ENCODE measurements at regions not wholly inside any gene's neighbourhood (a gene's known extent, or its start where the extent isn't known, plus 50 kb on each side); places are given as distances from the start of the nearest gene placed in this dataset.
"Not testable (repeated sequence)": the region's sequence is repeated elsewhere in the genome, so short reads cannot be mapped to it uniquely, and the experiment has no call there.

DNA sequence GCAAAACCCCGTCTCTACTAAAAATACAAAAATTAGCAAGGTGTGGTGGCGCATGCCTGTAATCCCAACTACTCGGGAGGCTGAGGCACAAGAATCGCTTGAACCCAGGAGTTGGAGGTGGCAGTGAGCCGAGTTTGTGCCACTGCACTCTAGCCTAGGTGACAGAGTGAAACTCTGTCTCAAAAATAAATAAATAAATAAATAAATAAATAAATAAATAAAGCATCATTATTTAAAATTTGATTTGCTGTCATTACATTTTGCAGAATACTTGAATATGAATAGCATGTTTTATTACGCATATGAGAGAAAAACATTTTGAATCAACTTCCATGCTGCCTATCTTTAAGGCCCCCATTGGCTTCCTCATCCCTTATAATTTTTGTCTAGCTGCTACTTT lies 53.4 kb upstream of the MED14 start:
- DNase-seq (ENCODE audit: low read depth in 2 of 2) = not testable (repeated sequence)

DNA sequence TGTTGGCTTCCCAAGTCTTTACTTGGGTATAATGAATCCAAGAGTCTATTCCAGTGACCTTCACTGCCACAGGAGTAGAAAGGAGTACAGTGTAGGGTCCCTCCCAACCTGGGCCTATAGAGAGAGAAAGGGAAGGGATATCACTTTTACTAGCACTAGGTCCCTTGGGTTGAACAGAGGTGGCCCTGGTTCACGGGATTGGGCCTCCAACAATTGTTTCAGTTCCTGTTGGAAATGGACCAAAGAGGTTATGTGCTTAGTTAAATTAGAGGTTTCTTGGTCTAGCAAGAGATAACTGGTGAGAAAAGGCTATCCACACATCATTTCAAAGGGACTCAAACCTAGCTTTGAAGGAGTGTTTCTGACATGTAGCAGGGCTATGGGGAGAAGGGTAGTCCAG lies 57.1 kb upstream of the MED14 start:
- no peak for DNase-seq (ENCODE audit: low read depth in 2 of 2)

DNA sequence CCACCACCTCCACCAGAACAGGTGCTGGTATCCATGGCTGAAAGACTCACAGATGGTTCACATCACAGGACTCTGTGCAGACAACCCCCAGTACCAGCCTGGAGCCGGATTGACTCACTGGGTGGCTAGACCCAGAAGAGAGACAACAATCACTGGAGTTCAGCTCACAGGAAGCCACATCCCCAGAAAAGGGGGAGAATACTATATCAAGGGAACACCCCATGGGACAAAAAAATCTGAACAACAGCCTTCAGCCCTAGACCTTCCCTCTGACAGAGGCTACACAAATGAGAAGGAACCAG lies 59.4 kb upstream of the MED14 start:
- DNase-seq (ENCODE audit: low read depth in 2 of 2) = not testable (repeated sequence)

- DNase-seq (ENCODE audit: low read depth in 2 of 2) = not testable (repeated sequence)
These were observed 64.4 kb upstream of the MED14 start for GRCh38 chrX:40799745-40800144.

DNA sequence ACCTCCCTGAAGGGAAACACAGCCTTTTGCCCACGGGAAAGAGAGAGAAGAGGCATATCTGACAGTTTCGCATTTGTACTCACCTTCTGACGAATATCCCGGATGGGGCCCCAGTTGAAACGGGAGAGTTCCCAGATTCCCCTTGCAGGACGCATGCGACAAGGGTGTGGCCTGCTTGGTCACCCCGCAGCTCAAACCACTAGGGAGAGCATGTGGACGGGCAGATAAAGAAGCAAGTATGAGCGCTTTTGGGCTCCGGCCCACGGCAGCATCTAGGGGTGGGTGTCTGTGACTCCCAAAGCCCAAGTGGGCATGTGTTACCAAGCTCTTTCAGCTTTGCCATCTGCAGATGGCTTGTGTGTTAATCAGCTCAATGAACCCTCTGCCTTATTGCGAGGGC lies 70.1 kb upstream of the MED14 start:
- DNase-seq (ENCODE audit: low read depth in 2 of 2) = no peak

DNA sequence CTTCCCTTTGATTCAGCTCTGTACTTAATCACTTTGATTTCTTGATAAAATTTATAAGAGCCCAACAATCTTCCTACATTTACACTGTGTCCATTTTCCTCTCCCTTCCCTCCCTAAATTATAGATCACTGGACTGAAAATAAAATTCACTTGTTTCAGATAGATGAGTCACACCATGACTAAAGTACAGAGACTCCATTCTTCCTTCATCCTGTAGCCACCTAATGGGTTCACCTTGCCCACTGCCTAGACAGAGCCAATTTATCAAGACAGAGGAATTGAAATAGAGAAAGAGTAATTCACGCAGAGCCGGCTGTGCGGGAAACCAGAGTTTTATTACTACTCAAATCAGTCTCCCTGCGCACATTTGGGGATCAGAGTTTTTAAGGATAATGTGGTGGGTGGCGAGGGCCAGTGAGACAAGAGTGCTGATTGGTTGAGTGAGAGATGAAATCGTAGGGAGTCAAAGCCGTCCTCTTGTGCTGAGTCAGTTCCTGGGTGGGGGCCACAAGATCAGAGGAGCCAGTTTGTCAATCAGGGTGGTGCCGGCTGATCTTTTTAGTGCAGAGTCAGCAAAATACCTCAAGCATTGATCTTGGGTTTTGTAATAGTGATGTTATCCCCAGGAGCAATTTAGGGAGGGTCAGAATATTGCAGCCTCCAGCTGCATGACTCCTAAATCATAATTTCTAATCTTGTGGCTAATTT lies 71.3 kb upstream of the MED14 start:
- no peak for DNase-seq (ENCODE audit: low read depth in 2 of 2)

DNA sequence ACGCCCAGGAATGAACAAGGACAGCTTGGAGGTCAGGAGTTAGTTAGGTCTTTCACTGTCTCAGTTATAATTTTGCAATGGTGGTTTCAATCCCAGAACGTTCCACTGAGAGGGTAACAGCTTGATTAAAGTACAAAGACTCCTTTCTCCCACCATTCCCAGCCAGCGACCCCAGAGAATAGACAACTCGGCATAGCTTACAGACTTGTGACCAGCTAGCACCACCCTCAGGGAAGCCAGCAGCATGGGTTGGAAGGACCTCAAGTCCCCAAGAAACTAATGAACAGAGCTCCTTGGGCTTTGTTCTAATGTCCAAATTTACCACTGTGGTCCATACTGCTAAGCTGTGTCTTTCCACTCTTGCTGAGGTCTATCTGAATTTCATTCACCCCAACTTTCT lies 72.0 kb upstream of the MED14 start:
- no peak for DNase-seq (ENCODE audit: low read depth in 2 of 2)

- no peak for DNase-seq (ENCODE audit: low read depth in 2 of 2)
These were observed 72.9 kb upstream of the MED14 start for GRCh38 chrX:40808203-40808602.

DNA sequence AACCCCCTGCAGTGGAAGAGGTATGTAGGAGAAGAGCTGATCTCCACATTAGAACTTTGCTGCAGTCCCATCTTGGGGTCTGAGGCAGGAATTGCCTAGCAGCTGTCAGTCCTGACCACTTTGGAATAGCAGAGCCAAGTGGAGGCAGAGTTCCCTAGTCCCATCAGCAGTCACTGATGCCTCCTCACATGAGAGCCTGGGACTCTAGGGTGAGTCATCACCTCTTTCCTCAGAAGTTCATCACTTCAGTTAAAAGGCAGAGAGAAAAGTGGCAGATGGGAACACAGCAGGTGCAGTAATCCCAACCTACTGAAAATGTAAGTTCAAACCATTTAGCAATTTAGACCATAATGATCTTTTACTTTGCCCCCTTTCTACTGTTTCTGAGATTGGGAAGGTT lies 73.9 kb upstream of the MED14 start:
- DNase-seq (ENCODE audit: low read depth in 2 of 2) = no peak

- DNase-seq (ENCODE audit: low read depth in 2 of 2) = not testable (repeated sequence)
These were observed 79.7 kb upstream of the MED14 start for GRCh38 chrX:40815045-40815444.

DNA sequence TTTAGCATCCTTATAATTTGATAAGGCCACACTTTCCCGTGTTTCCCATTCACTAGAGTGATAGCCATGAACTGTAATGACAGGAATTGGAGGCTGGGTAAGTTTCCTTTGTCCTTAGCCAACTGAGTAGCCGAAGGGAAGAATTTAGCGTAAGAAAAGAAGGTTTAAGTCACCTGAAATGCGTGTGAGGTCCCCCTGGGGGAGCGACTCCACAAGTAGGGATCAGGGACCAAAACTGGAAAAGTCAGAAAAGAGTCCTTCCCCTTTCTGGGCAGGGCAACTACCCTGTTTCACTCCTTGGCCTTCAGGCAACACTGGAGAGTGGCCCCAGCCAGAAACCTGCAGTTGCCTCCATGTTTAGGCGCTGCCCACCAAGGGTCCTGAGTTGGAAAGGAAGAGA lies 81.6 kb upstream of the MED14 start:
- no peak for DNase-seq (ENCODE audit: low read depth in 2 of 2)

GRCh38 chrX:40818236-40818635 lies 82.9 kb upstream of the MED14 start:
- DNase-seq (ENCODE audit: low read depth in 2 of 2) = no peak

- no peak for DNase-seq (ENCODE audit: low read depth in 2 of 2)
These were observed 86.4 kb upstream of the MED14 start for GRCh38 chrX:40821780-40822179.

- DNase-seq (ENCODE audit: low read depth in 2 of 2) = no peak
These were observed 92.0 kb upstream of the MED14 start for GRCh38 chrX:40827331-40827730.

DNA sequence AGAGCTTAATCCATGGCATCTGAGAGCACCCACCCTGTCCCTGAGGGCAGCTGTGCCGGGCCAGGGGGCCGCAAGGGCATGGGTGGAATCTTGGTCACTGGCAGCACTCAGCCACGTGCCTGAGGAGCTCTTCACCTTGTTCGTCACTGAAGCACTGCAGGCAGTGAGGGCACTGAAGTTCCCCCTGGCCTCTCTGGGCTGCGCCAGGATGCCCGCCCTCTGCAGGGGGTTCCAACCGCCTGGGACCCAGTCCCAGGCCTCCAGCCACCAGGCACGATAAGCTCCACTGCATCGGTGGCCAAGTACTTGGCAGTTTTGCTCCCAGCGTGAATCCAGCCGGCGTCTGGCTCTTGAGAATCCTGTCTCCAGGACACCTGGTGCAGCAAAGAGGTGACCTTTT lies 96.4 kb upstream of the MED14 start:
- no peak for DNase-seq (ENCODE audit: low read depth in 2 of 2)

DNA sequence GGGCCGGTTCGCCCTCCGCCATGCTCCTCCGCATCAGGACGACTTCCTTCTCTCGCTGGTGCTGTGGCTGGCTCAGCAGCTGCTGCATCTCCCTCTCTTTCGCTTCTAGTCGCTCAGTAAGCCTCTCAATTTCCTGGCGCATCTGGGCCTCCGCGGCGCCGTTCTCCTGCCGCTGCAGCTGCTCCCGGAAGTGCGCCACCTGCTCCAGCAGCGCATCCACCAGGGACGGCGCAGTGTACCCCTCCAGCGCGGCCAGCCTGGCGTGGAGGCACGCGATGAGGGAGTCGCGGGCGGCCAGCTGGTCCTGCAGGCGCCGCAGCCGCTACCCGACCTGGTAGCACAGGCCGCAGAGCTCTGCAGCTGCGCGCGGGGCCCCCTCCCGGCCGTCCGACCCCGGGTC lies 97.4 kb upstream of the MED14 start:
- DNase-seq (ENCODE audit: low read depth in 2 of 2) = no peak

DNA sequence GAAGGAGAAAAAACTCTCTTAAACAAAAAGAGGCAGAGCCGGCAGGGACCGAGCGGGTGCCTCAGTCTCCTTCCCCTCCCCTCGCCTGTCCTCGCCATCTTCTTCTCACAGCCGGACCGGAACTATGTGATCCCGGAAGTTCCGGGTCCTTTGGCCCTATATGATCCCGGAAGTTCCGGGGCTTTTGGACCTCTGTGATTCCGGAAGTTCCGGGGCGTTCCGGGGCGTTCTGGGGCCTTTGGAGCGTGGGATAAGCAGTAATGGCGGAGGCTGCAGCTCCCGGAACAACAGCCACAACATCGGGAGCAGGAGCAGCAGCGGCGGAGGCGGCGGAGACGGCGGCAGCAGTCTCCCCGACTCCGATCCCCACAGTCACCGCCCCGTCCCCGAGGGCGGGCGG lies 98.9 kb upstream of the MED14 start:
- DNase-seq (ENCODE audit: low read depth in 2 of 2) = no peak

GRCh38 chrX:40835526-40835925 lies 100.2 kb upstream of the MED14 start:
- no peak for DNase-seq (ENCODE audit: low read depth in 2 of 2)

GRCh38 chrX:40843643-40844042 lies 108.3 kb upstream of the MED14 start:
- no peak for DNase-seq (ENCODE audit: low read depth in 2 of 2)

DNA sequence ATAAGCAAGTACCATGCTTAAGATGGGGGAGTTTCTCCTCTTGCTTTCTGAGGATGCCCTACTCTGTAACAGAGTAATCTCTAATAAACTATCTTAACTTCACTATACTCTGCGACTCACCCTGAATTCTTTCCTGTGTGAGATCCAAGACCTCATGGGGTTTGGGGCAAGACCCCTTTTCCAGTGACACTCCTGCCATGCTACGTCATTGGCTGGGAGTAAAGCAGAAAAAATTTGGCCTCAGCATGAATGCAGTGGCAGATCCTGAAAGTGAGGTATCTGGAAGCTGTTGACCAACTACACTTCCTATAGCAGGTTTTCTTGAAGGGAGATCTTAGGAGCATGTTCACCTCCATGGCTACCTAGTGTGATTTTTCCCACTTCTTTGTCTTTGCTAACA lies 109.1 kb upstream of the MED14 start:
- DNase-seq (ENCODE audit: low read depth in 2 of 2) = no peak

DNA sequence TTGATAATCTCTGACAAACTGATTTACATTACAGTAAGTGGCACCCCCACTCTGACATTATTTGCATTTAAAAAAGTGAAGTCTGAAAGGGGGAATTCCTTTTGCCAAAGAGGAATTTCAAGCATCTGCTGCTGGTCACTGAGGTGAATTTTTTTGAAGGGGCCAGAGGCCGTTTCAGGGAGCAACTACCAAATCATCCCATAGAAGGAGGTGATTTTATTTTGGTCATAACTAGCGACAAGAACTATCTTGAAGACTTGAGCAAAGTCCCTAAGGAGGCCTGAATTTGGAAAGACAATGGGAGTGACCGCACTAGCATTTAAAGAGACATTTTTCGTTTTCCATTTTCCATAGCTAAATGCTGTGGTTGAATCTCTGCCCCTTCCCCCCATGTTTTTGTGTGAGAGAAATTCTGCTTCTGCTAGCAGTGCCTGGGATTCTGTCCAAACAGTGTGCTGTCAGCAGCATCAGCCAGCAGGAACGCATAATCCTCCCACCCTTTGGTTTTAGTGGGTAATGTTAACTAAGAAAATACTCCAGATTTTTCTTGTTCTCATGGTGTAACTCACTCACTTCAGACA lies 110.1 kb upstream of the MED14 start:
- no peak for DNase-seq (ENCODE audit: low read depth in 2 of 2)

- DNase-seq (ENCODE audit: low read depth in 2 of 2) = no peak
These were observed 114.8 kb upstream of the MED14 start for GRCh38 chrX:40849906-40850823.

GRCh38 chrX:40852586-40852985 lies 117.2 kb upstream of the MED14 start:
- no peak for DNase-seq (ENCODE audit: low read depth in 2 of 2)

Measured in stimulated activated CD8-positive, alpha-beta memory T cell treated with anti-CD3 and anti-CD28 coated beads, Interleukin-15, amount 100 ng/mL, for 4 hours (primary cell).